Activated CD4-positive, alpha-beta T cell treated with anti-CD3 and anti-CD28 coated beads, Interleukin-2, Interleukin-6, amounts not matched to agents 100 ng/mL and 50 ng/mL, durations not matched to agents 16 hours and 8 hours (primary cell): ENCODE measurements at regions not wholly inside any gene's neighbourhood (a gene's known extent, or its start where the extent isn't known, plus 50 kb on each side); places are given as distances from the start of the nearest gene placed in this dataset.

Experiments
- DNase-seq: peaks from one replicate; pipeline ENCODE4 v3.0.0-alpha.2; 2020

GRCh38 chr10:29962166-29962850, 97.1 kb downstream of the JCAD start:
- no peak for DNase-seq

GRCh38 chr10:29961351-29961750, 98.0 kb downstream of the JCAD start:
- DNase-seq: no peak

- DNase-seq: no peak
Observed at GRCh38 chr10:29960261-29960660, 99.1 kb downstream of the JCAD start.

DNA sequence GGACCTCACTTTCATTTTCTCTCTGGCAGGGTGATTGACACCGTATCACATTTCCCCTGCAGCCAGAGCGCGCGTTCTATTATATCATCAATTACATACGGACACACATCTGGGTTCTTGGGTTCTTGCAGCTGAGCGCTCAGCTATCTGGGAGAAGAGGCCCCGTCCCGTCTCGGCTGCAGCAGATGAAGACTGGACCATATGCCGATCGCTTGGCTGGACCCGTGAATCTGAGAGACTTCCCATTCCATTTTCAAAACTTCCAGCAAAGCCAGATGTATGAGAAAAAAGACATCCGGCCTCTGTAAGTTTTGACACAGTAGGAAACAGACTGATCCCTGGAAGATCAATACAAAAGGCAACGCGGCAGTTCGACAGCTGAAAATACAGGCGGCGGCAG, 99.8 kb downstream of the JCAD start:
- no peak for DNase-seq

GRCh38 chr10:29958440-29958839, 100.9 kb downstream of the JCAD start:
- no peak for DNase-seq

GRCh38 chr10:29957907-29958331, 101.5 kb downstream of the JCAD start:
- no peak for DNase-seq

- DNase-seq: no peak
Observed at GRCh38 chr10:29957236-29957635, 102.2 kb downstream of the JCAD start.

- DNase-seq: no peak
Observed at GRCh38 chr10:29956335-29956924, 103.0 kb downstream of the JCAD start.

GRCh38 chr10:29955329-29955935, 104.0 kb downstream of the JCAD start:
- DNase-seq: no peak

- DNase-seq: no peak
Observed at GRCh38 chr10:29951441-29951931, 107.9 kb downstream of the JCAD start.

GRCh38 chr10:29950391-29950790, 109.0 kb downstream of the JCAD start:
- no peak for DNase-seq

DNA sequence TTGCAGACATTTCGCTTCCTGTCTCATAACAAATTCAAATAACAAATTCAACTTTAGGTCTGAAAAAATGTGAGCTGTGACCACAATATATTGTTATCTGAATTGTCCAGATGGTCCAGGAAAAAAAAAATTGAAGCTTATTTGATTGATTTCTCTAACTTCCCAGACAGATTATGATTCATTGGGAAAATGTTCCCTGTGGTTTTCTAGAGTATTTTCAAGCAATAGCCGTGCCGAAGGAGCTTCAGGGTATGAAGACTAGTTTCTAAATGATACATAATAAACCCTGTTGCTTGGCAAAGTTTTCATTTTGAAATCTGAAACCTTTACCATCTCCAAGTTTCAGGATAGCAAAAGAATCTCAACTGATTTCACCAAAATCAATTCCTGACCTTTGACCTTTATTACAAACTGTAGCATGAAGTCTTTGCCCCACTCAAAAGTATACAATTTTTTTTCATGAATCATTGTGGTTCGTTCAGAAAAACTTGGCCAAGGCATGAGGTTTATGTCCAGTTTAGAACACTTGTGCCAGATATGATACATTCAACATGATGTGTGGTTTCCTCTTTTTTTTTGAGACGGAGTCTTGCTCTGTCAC, 109.9 kb downstream of the JCAD start:
- DNase-seq: peak; percentile 43

DNA sequence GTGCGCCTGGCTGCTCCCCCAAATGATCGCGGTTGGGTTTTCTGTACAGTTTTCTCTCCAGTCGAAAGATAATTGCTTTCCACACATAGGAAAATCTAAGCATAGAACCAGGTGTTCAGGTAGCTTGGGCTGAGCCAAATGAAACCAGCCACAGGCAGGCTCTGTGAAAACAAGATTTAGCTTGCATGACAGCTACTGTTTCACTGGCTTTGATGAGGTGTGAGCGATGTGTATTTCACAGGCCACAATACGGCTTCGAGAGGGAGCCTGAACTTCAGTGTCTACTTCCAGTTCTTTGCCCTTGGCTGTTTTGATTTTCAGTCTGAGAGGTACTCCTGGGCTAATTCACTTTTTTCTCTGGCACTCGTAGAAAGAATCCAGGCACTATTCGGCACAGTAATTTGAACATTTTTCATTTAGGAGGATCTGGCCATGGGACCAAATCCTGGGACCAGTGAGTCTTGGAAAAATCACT, 110.5 kb downstream of the JCAD start:
- peak; percentile 54 for DNase-seq

- DNase-seq: no peak
Observed at GRCh38 chr10:29947701-29948060, 111.7 kb downstream of the JCAD start.

GRCh38 chr10:29946953-29947700, 112.3 kb downstream of the JCAD start:
- no peak for DNase-seq

DNA sequence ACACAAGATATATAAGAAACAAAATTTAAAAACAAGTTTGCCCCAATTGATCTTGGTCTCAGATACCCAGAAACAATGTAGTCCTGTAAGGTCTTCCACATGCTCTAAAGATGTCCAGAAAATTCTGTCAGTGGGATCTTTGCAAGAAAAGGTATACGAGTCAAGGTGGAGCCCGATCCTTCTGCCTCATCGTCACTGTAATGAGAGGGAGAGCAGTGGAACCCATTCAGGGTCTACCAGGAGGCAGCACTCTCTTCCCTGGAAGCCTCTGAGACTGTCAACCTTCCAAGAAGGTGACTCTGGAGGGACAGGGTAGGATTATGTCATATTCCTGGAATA, 112.8 kb downstream of the JCAD start:
- DNase-seq: no peak

DNA sequence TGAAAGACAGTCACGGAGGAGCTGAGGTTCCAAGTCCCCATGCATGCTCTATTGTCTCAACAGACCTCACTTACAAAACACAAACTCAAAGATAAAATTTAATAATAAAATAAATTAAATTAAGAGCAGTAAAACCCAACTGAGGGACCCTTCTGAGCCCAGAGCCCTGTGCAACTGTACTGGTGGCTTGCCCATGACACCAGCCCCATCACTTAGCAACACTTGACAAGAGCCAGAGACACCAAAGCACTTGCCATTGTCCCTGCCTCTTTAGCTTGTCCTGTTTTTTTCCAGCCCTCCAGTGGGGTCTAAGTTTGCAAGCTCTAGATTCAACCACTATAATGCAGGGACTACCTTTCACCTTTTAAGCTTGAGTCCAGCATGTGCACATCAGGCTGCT, 117.9 kb downstream of the JCAD start:
- DNase-seq: no peak

GRCh38 chr10:29932991-29933390, 126.4 kb downstream of the JCAD start:
- no peak for DNase-seq

DNA sequence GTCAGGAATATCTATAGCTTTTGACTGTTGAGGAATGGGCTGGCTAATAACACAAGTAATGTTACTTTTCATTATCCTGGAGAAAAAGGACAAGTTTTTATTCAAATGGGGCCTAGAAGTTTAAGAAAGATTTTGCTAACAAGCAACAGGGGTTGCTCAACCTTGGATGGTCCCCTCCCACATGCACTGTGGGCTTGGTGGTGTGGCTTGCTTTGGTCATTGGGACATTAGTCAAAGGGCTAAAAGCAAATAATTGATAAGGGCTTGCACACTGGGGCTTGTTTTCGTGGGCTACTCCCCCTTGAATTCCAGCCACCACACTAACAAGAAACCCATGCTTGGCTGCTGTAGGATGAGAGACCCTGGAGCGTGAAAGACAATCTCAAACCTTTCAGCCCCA, 127.6 kb downstream of the JCAD start:
- no peak for DNase-seq

DNA sequence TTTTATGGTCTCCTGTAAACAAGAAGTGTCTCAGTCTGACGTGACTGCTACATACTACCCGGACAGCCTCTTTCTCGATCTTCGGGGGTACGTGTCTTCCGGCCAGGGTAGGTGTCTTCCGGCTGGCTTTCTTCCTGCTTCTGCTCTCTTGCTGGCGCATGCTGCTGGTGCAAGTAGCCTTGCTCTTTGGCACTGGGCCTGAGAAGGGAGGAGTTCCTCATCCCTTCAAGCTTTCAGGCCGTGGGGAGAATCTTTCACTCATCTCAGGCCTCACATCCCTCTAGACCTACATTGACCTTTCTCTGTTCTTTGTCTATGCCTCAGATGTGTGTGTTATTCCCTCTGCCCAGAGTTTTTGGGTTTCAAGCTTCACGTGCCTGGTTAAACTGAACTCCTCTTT, 130.4 kb downstream of the JCAD start:
- no peak for DNase-seq

GRCh38 chr10:29926693-29927048, 132.7 kb downstream of the JCAD start:
- no peak for DNase-seq

- DNase-seq: no peak
Observed at GRCh38 chr10:29925771-29926692, 133.4 kb downstream of the JCAD start.
